Duodenal mucosa (tissue), 2 donors: ENCODE measurements at regions not wholly inside any gene's neighbourhood (a gene's known extent, or its start where the extent isn't known, plus 50 kb on each side); places are given as distances from the start of the nearest gene placed in this dataset.
A peak's percentile ranks its signal among the peaks of the same experiment; 100 is the strongest.

ENCODE experiments used
- H3K27ac ChIP-seq: one replicate; pipeline ENCODE4 v1.7.0; 2013; ENCODE audit warnings: low read depth, low read length
- H3K27me3 ChIP-seq, 2 donors: one replicate each; pipeline ENCODE4 v1.7.0; 2013; ENCODE audit warnings: low read length in 2 of 2, control low read depth in 1 of 2; ENCODE audit not compliant: insufficient read depth in 2 of 2, control insufficient read depth in 1 of 2
- H3K36me3 ChIP-seq, 2 donors: one replicate each; pipeline ENCODE4 v1.7.0; 2013; ENCODE audit warnings: low read length in 2 of 2, control low read depth in 1 of 2; ENCODE audit not compliant: insufficient read depth in 2 of 2, control insufficient read depth in 1 of 2
- H3K4me1 ChIP-seq, 2 donors: one replicate each; pipeline ENCODE4 v1.7.0; 2013; ENCODE audit warnings: low read length in 2 of 2, control low read depth in 1 of 2; ENCODE audit not compliant: insufficient read depth in 2 of 2, control insufficient read depth in 1 of 2
- H3K4me3 ChIP-seq, 2 donors: one replicate each; pipeline ENCODE4 v1.7.0; 2013; ENCODE audit warnings: low read length in 2 of 2, low read depth in 1 of 2
- H3K9ac ChIP-seq, 2 donors: one replicate each; pipeline ENCODE4 v1.7.0; 2013; ENCODE audit warnings: low read length in 2 of 2, low read depth in 1 of 2
- H3K9me3 ChIP-seq, 2 donors: one replicate each; pipeline ENCODE4 v1.7.0; 2013; ENCODE audit warnings: low read length in 2 of 2, control low read depth in 1 of 2; ENCODE audit not compliant: control insufficient read depth in 1 of 2

- H3K36me3 ChIP-seq = no peaks in the 10 kb centered on the region
- H3K4me1 ChIP-seq = peaks cover 0 to 9% of the 10 kb centered on the region in 2 donors
- H3K9ac ChIP-seq = no peak overlapping the region
- H3K27me3 ChIP-seq = peaks cover 0 to 4% of the 10 kb centered on the region in 2 donors
- H3K9me3 ChIP-seq = no peaks in the 10 kb centered on the region
- no peak overlapping the region for H3K4me3 ChIP-seq
- H3K27ac ChIP-seq = no peak overlapping the region
Observed at GRCh38 chr16:66228792-66229191, 137.7 kb upstream of the CDH5 start.

GRCh38 chr16:66227766-66228530 lies 138.5 kb upstream of the CDH5 start:
- Histone ChIP-seq H3K36me3 (no peaks in the 10 kb centered on the region), H3K4me3 (no peak overlapping the region)

GRCh38 chr16:66226762-66227161 lies 139.7 kb upstream of the CDH5 start:
- peaks cover 0 to 9% of the 10 kb centered on the region in 2 donors for H3K4me1 ChIP-seq
- H3K36me3 ChIP-seq = no peaks in the 10 kb centered on the region
- no peak overlapping the region for H3K4me3 ChIP-seq
- H3K27me3 ChIP-seq = no peaks in the 10 kb centered on the region
- H3K27ac ChIP-seq = no peak overlapping the region
- no peaks in the 10 kb centered on the region for H3K9me3 ChIP-seq
- H3K9ac ChIP-seq = no peak overlapping the region

More at GRCh38 chr16:66227766-66228530, 138.5 kb upstream of the CDH5 start:
- peaks cover 0 to 4% of the 10 kb centered on the region in 2 donors for H3K27me3 ChIP-seq
- H3K27ac ChIP-seq = no peak overlapping the region
- H3K4me1 ChIP-seq = peaks cover 0 to 9% of the 10 kb centered on the region in 2 donors
- H3K9ac ChIP-seq = no peak overlapping the region
- no peaks in the 10 kb centered on the region for H3K9me3 ChIP-seq

- Histone ChIP-seq H3K27me3 (no peaks in the 10 kb centered on the region), H3K4me3 (no peak overlapping the region), H3K9me3 (no peaks in the 10 kb centered on the region), H3K4me1 (peaks cover 0 to 9% of the 10 kb centered on the region in 2 donors), H3K36me3 (no peaks in the 10 kb centered on the region), H3K27ac (no peak overlapping the region), H3K9ac (no peak overlapping the region)
Observed at GRCh38 chr16:66225696-66226095, 140.8 kb upstream of the CDH5 start.

GRCh38 chr16:66224626-66225025 lies 141.9 kb upstream of the CDH5 start:
- Histone ChIP-seq H3K4me1 (peaks cover 0 to 9% of the 10 kb centered on the region in 2 donors), H3K36me3 (no peaks in the 10 kb centered on the region), H3K9ac (no peak overlapping the region), H3K27me3 (no peaks in the 10 kb centered on the region), H3K9me3 (no peaks in the 10 kb centered on the region), H3K27ac (no peak overlapping the region), H3K4me3 (no peak overlapping the region)

DNA sequence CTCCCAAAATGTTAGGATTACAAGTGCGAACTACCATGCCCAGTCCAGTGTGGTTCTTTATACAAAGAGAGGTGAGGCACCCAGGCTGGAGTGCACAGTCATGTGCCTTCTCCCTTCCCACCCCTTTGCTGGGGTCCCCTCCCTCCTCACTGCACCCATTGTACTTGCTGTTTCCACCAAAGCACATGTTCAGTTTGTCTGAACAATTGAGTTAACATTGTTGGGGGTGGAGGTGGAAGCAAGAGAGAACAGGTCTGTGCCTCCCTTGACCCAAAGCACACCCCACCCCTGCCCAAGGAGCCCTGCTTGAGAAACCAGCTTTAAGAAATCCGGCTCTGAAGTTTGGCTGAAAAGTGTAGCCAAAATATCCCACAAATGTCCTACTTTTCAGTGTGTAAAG lies 142.3 kb upstream of the CDH5 start:
- Histone ChIP-seq H3K4me1 (peaks cover 0 to 9% of the 10 kb centered on the region in 2 donors), H3K4me3 (no peak overlapping the region), H3K27ac (no peak overlapping the region), H3K36me3 (no peaks in the 10 kb centered on the region), H3K9ac (no peak overlapping the region), H3K9me3 (no peaks in the 10 kb centered on the region), H3K27me3 (no peaks in the 10 kb centered on the region)

GRCh38 chr16:66223176-66223780 lies 143.2 kb upstream of the CDH5 start:
- Histone ChIP-seq H3K36me3 (no peaks in the 10 kb centered on the region), H3K9me3 (no peaks in the 10 kb centered on the region), H3K27me3 (no peaks in the 10 kb centered on the region), H3K4me1 (peaks cover 0 to 2% of the 10 kb centered on the region in 2 donors), H3K27ac (peak overlapping the region; percentile 10), H3K4me3 (no peak overlapping the region), H3K9ac (no peak overlapping the region)

GRCh38 chr16:66222756-66223155 lies 143.7 kb upstream of the CDH5 start:
- Histone ChIP-seq H3K4me1 (no peaks in the 10 kb centered on the region), H3K9me3 (no peaks in the 10 kb centered on the region), H3K27me3 (no peaks in the 10 kb centered on the region), H3K9ac (no peak overlapping the region), H3K36me3 (no peaks in the 10 kb centered on the region), H3K4me3 (no peak overlapping the region), H3K27ac (no peak overlapping the region)

DNA sequence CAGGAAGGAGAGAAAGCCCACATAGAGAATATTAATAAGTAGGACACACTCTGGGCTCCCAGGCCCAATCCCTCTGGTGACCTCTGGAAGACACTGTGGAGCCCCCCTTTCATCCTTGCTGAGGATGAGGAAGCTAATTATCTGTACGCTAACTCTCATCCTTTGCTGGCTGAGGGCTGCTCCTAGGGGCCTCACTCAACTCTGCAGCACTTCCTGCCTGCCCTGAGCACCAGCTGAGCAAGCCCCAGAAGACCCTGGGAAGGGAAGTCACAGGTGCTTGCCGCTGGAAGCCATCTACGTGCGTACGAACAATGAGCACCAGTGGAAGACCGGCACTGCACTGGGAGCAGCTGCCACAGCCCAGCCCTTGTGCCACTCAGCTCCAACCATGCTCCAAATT lies 145.8 kb upstream of the CDH5 start:
- H3K9me3 ChIP-seq = no peaks in the 10 kb centered on the region
- no peak overlapping the region for H3K27ac ChIP-seq
- no peaks in the 10 kb centered on the region for H3K27me3 ChIP-seq
- H3K36me3 ChIP-seq = no peaks in the 10 kb centered on the region
- H3K9ac ChIP-seq = no peak overlapping the region
- H3K4me1 ChIP-seq = no peaks in the 10 kb centered on the region
- H3K4me3 ChIP-seq = no peak overlapping the region

- H3K36me3 ChIP-seq = no peaks in the 10 kb centered on the region
- no peak overlapping the region for H3K9ac ChIP-seq
- H3K27ac ChIP-seq = no peak overlapping the region
- H3K9me3 ChIP-seq = no peaks in the 10 kb centered on the region
- H3K4me1 ChIP-seq = no peaks in the 10 kb centered on the region
- no peaks in the 10 kb centered on the region for H3K27me3 ChIP-seq
- H3K4me3 ChIP-seq = no peak overlapping the region
Observed at GRCh38 chr16:66219491-66219890, 147.0 kb upstream of the CDH5 start.
